GM10266 (cell line): ENCODE measurements at regions not wholly inside any gene's neighbourhood (a gene's known extent, or its start where the extent isn't known, plus 50 kb on each side); places are given as distances from the start of the nearest gene placed in this dataset.

ENCODE experiments used
- DNase-seq: peaks from one replicate; pipeline ENCODE4 v3.0.0; 2012; ENCODE audit errors: extremely low spot score
- TF ChIP-seq, protein P1 (sequence below): IDR thresholded peaks from 2 replicates; pipeline ENCODE4 v1.5.1; 2012; ENCODE audit warnings: mild to moderate bottlenecking, low read depth; ENCODE audit not compliant: control insufficient read depth, insufficient read depth; ENCODE audit errors: missing control alignments

DNA sequence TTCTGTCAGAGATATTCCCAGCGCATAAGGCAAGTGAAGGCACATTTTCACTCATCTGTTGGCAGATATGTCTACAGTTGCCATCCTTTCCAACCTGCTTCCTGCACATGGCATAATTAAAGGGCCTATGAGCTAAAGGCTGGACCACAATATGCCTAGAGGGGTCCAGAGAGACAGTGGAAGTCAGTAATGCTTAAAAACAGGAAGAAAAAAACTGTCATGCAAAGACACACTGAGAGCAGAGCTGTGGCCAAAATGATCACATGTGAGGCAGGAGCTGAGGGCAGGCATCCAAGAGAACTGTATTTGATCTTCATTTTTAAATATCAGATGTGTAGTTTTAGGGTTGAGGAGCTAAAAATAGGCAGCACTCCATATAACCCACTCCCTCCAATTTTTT is 125.0 kb upstream of the BACH2 start:
- DNase-seq = no peak
- TF ChIP-seq, protein P1, sequence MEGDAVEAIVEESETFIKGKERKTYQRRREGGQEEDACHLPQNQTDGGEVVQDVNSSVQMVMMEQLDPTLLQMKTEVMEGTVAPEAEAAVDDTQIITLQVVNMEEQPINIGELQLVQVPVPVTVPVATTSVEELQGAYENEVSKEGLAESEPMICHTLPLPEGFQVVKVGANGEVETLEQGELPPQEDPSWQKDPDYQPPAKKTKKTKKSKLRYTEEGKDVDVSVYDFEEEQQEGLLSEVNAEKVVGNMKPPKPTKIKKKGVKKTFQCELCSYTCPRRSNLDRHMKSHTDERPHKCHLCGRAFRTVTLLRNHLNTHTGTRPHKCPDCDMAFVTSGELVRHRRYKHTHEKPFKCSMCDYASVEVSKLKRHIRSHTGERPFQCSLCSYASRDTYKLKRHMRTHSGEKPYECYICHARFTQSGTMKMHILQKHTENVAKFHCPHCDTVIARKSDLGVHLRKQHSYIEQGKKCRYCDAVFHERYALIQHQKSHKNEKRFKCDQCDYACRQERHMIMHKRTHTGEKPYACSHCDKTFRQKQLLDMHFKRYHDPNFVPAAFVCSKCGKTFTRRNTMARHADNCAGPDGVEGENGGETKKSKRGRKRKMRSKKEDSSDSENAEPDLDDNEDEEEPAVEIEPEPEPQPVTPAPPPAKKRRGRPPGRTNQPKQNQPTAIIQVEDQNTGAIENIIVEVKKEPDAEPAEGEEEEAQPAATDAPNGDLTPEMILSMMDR = no peak

DNA sequence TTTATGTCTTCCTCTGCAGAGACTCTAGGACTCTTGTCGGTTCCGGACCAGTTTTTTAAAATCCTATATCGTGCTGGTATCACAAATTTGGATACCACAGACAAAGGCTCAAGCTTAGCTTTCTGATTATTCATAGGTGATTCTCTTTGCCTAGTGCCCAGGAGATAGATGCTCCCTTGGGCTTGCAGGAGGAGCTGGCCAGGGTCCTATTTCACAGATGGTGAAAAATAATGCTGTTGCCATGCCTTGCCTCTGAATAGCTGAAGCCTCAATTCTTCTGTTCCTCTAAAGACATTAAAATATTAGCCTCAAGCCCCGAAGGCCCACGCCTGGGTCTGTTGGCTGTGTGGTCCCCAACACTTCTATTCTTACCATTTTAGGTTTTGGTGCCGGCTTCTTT is 123.9 kb upstream of the BACH2 start:
- no peak for DNase-seq
- TF ChIP-seq, protein P1 = no peak

DNA sequence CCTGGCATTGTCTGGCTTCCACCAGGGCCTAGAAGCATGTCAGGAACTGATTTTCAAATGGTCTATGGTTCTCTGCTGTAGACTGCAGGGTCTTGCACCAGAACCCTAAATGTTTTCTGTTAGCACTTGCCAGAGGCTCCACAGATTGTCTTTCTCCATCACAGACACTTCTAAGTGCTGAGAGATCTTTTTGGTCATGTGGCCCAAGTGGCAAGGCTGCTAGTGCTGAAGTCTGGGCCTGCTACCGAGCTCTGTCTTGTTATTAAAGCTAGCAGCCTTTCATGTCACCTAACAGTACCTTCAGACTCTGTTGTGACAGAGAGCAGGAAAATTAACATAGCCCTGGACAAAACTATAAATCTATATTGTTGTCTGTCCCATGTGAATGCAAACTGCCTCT is 120.7 kb upstream of the BACH2 start:
- DNase-seq = no peak

DNA sequence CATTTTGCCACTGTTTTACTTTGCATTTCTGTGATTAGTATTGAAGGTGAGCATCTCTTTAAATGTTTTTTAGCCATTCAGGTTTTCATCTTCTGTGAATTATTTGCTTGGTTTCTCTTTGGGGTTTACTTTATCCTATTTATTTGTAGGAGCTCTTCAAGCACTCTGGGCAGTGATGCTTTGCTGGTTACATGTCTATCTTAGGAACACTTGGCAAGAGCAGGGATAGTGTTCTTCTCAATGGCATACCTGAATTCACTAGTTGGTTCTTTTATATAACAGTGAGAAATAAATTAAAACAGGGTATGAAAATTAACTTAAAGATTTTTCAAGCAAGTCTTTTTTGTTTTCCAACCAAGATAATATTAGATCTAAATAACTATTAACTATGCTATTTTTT is 119.7 kb upstream of the BACH2 start:
- DNase-seq = no peak
- TF ChIP-seq, protein P1 = no peak

More for the DNA sequence above, 120.7 kb upstream of the BACH2 start:
- TF ChIP-seq, protein P1 = no peak

DNA sequence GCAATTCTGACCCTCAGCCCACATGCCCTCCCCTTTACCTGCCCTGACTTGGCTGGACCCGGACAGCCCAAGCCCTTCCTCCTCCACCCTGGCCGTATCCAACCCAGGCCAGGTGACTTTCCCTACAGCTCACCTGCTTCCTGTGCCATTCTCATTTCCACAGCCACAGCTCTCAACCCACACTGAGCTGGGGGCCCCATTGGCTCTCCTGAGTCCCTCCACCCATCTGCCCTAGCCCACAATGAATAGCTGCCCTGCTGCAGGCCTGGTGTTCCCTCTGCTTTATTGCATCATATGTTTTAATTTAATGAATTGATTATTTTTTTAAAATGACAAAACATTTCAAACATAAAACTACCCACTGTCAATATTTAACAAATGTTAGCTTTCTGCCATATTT is 118.5 kb upstream of the BACH2 start:
- DNase-seq = no peak
- TF ChIP-seq, protein P1 = no peak

DNA sequence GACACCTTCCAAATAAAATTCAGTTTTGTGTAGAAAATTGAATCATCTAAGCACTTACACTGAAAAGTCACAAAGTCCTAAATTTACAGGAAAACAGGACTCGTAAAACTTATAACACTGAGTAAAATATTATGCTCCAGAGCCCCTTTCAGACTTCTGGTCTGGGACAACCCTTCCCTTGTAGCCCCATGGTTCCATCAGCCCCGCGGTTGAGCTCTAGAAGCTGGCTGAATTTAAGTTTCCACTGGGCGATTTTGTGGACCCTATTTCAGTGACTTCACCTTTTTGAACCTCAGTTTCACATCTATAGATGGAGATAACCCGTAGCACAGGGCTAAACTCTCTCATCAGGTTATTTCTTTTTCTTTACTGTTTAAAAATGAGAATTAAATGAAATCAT is 117.7 kb upstream of the BACH2 start:
- no peak for DNase-seq
- TF ChIP-seq, protein P1 = no peak

DNA sequence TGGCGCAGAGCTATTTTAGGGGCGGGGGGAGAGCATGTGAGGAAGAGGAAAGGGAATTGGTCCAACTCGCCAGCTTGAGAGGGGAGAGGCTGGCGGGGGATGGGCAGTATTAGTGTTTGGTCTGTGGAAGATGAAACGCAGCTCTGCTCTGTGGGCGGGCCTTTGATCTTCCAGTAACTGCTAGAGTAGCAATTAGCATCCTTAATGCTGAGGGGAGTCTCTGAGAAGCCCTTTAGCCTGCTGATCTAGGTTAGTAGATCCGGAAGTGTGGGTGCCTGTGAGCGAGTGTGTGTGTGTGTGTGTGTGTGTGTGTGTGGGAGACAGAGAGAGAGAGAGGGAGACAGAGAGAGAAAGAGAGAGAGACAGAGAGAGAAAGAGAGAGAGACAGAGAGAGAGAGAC is 117.2 kb upstream of the BACH2 start:
- DNase-seq = peak; percentile 36
- TF ChIP-seq, protein P1 = no peak
